ENCODE measurements at regions not wholly inside any gene's neighbourhood (a gene's known extent, or its start where the extent isn't known, plus 50 kb on each side); places are given as distances from the start of the nearest gene placed in this dataset.

- Histone ChIP-seq H3K36me3 (no peaks in the 10 kb centered on the region), H3K27me3 (no peaks in the 10 kb centered on the region), H3K4me1 (no peaks in the 10 kb centered on the region), H3K4me3 (no peak overlapping the region), H3K9me3 (no peaks in the 10 kb centered on the region), H3K27ac (no peak overlapping the region)
- intact Hi-C loops (cut with DNase I) = no loop called here
- TF ChIP-seq CTCF (IDR thresholded peaks at IDR 0.05) = no peak
- DNase-seq (ENCODE audit: low spot score in 2 of 2) = no peak
Observed at GRCh38 chr6:14951704-14952103, 294.2 kb upstream of the JARID2 start.

DNA sequence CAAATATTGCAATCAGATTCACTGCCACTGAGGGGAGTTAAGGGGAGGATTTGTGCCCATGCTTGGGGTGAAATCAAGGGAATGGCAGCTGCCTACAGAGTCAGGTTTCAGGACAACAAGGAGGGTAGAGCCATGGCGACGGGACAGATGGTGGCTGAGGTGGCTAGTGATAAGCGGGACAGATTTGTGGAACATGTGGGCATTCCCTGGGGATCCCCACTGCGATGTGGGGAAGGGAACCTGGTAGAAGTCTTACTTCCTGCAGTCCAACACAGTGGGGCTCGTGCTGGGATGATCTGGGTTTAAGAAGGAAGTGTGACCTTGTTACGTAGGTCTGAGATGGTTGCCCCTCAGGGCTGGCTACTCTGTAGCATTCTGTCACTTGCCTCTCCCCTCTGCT is 292.0 kb upstream of the JARID2 start:
- Histone ChIP-seq H3K36me3 (no peaks in the 10 kb centered on the region), H3K9me3 (no peaks in the 10 kb centered on the region), H3K4me3 (no peak overlapping the region), H3K27ac (no peak overlapping the region), H3K4me1 (no peaks in the 10 kb centered on the region), H3K27me3 (no peaks in the 10 kb centered on the region)
- no peak for DNase-seq (ENCODE audit: low spot score in 2 of 2)
- no peak for TF ChIP-seq CTCF (IDR thresholded peaks at IDR 0.05)
- intact Hi-C loops (cut with DNase I) = no loop called here

DNA sequence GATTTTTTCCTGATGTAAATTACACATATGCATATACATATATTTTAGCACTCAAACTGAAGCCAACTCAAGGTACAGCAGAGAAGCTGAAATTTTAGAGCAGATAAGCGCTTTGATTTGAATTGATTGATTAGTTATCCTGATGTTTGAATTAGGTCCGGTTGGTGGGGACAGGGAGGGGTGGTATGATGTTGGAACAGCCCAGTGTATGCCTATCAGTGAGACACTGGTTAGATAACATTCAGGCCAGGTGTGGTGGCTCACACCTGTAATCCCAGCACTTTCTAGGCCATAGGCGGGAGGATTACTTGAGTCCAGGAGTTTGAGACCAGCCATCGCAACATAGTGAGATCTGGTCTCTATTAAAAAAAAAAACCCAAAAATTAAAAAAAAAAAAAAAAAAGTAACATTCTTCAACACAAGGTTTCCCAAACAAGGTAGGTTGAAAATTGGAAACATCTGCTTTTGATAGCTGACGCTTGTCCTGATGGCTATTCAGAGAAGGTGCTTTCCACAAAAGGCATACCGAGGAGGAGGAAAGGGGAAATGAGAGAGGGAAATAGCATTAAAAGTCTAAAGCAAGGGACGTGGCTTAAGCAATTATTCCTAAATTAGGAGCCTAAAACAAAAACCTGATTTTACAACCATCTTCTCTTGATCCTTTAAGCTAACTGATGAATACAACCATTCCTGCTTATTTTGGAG is 288.4 kb upstream of the JARID2 start:
- no peaks in the 10 kb centered on the region for H3K9me3 ChIP-seq
- no peak for DNase-seq (ENCODE audit: low spot score in 2 of 2)
- no peaks in the 10 kb centered on the region for H3K27me3 ChIP-seq
- intact Hi-C loops (cut with DNase I) = no loop called here
- no peaks in the 10 kb centered on the region for H3K4me1 ChIP-seq
- H3K4me3 ChIP-seq = no peak overlapping the region
- H3K36me3 ChIP-seq = no peaks in the 10 kb centered on the region
- H3K27ac ChIP-seq = no peak overlapping the region
- no peak for TF ChIP-seq CTCF (IDR thresholded peaks at IDR 0.05)

DNA sequence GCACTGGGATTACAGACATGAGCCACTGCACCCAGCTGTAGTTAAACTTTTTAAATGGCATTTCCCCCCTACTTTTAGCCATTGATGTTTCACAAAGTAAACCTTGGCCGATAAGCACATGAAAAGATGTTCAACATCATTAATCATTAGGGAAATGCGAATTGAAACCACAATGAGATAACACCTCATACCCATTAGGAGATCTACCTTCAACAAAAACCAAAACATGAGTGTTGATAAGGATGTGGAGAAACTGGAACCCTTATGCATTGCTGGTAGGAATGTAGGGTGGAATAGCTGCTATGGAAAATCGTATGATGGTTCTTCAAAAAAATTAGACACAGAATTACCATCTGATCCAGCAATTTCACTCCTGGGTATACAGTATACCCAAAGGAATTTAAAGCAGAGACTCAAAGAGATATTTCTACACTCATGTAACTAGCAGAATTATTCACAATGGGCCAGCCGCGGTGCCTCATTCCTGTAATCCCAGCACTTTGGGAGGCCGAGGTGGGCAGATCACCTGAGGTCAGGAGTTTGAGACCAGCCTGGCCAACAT is 286.5 kb upstream of the JARID2 start:
- no peak for TF ChIP-seq CTCF (IDR thresholded peaks at IDR 0.05)
- Histone ChIP-seq H3K36me3 (no peaks in the 10 kb centered on the region), H3K4me1 (no peaks in the 10 kb centered on the region), H3K9me3 (no peaks in the 10 kb centered on the region), H3K27ac (no peak overlapping the region), H3K4me3 (no peak overlapping the region), H3K27me3 (no peaks in the 10 kb centered on the region)
- intact Hi-C loops (cut with DNase I) = no loop called here
- DNase-seq (ENCODE audit: low spot score in 2 of 2) = no peak

DNA sequence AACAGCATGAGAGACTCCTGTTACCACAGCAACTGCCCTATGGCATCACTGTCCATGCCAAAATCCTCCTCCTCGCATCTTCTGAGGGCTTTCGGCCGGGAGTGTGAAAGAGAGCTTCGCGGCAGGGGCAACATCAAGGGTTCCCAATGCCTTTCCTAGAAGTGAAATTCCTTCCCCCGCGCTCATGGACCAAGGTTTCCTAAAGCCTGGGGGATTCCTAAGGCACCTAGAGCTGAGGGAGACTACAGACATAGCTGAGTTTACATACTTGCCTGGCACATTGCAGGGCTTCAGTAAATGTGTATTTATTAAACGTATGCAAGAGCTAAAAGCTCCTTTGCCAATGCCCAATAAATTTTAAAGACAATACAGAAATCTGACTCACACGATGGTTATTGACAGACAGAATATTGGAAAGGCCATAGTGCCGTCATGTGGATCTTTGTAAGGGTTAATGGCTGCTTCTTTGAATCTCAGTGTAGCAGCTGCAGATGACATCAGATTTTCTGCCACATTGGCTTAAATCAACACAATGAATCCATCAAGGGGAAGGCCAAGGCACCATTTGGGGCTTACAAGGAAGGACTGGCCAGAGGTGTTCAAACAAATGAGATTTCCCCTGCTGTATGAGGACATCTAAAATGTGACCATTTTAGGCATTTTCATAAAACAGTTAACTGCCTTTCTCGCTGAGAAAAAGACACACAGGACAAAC is 281.2 kb upstream of the JARID2 start:
- DNase-seq (ENCODE audit: low spot score in 2 of 2) = no peak
- no peaks in the 10 kb centered on the region for H3K4me1 ChIP-seq
- no peaks in the 10 kb centered on the region for H3K9me3 ChIP-seq
- no peak for TF ChIP-seq CTCF (IDR thresholded peaks at IDR 0.05)
- H3K27me3 ChIP-seq = no peaks in the 10 kb centered on the region
- intact Hi-C loops (cut with DNase I) = no loop called here
- H3K4me3 ChIP-seq = no peak overlapping the region
- no peak overlapping the region for H3K27ac ChIP-seq
- no peaks in the 10 kb centered on the region for H3K36me3 ChIP-seq
